GM13977 (cell line): ENCODE measurements at regions not wholly inside any gene's neighbourhood (a gene's known extent, or its start where the extent isn't known, plus 50 kb on each side); places are given as distances from the start of the nearest gene placed in this dataset.
A peak's percentile ranks its signal among the peaks of the same experiment; 100 is the strongest.

Experiments used
- DNase-seq: peaks from one replicate; pipeline ENCODE4 v3.0.0; 2012; ENCODE audit warnings: low spot score
- in situ Hi-C: fragments of 300-500 bp; cut with MboI; formaldehyde crosslinking; loops from one replicate; pipeline ENCODE4 v1.12.0; 2022; ENCODE audit warnings: low sequenced_read_pairs, low pct_unique_long_range_greater_than_20kb, mixed read lengths, inconsistent platforms; ENCODE audit not compliant: unreplicated experiment
- TF ChIP-seq, protein P1 (sequence below): IDR thresholded peaks from 2 replicates; pipeline ENCODE4 v1.5.1; 2012; ENCODE audit warnings: mild to moderate bottlenecking, control low read depth; ENCODE audit not compliant: insufficient read depth; ENCODE audit errors: extremely low read depth, missing control alignments

GRCh38 chr2:241936457-241937133 lies 67.1 kb downstream of the RTP5 start:
- in situ Hi-C loops = no loop called here
- no peak for DNase-seq

GRCh38 chr2:241937297-241937696 lies 67.8 kb downstream of the RTP5 start:
- TF ChIP-seq, protein P1, sequence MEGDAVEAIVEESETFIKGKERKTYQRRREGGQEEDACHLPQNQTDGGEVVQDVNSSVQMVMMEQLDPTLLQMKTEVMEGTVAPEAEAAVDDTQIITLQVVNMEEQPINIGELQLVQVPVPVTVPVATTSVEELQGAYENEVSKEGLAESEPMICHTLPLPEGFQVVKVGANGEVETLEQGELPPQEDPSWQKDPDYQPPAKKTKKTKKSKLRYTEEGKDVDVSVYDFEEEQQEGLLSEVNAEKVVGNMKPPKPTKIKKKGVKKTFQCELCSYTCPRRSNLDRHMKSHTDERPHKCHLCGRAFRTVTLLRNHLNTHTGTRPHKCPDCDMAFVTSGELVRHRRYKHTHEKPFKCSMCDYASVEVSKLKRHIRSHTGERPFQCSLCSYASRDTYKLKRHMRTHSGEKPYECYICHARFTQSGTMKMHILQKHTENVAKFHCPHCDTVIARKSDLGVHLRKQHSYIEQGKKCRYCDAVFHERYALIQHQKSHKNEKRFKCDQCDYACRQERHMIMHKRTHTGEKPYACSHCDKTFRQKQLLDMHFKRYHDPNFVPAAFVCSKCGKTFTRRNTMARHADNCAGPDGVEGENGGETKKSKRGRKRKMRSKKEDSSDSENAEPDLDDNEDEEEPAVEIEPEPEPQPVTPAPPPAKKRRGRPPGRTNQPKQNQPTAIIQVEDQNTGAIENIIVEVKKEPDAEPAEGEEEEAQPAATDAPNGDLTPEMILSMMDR = no peak
- DNase-seq = no peak
- in situ Hi-C loops = no loop called here

More at GRCh38 chr2:241936457-241937133, 67.1 kb downstream of the RTP5 start:
- TF ChIP-seq, protein P1 = no peak

- in situ Hi-C loops = no loop called here
- DNase-seq = no peak
- TF ChIP-seq, protein P1 = no peak
These were observed 70.0 kb downstream of the RTP5 start for GRCh38 chr2:241939541-241939940.

DNA sequence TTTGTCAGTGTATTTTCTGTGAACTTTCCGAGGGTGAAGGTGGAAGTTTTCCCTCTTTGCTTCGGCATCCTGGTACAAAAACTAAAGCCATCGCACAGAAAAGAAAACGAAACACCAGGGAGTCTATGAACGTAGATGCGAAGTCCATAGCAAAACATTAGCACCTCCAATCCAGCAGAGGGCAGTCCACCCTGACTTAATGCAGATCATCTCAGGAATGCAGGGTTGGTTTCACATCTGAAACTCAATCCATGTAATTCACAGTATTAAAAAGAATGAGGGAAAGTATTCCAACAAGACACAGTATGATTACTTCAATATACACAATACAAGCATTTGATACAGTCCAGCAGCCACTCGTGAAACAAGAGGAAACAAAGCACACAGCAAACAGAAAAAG lies 70.8 kb downstream of the RTP5 start:
- TF ChIP-seq, protein P1 = peak; percentile 35
- no peak for DNase-seq
- in situ Hi-C loops = no loop called here

GRCh38 chr2:241941691-241942301 lies 72.3 kb downstream of the RTP5 start:
- DNase-seq = no peak
- TF ChIP-seq, protein P1 = no peak
- in situ Hi-C loops = no loop called here

DNA sequence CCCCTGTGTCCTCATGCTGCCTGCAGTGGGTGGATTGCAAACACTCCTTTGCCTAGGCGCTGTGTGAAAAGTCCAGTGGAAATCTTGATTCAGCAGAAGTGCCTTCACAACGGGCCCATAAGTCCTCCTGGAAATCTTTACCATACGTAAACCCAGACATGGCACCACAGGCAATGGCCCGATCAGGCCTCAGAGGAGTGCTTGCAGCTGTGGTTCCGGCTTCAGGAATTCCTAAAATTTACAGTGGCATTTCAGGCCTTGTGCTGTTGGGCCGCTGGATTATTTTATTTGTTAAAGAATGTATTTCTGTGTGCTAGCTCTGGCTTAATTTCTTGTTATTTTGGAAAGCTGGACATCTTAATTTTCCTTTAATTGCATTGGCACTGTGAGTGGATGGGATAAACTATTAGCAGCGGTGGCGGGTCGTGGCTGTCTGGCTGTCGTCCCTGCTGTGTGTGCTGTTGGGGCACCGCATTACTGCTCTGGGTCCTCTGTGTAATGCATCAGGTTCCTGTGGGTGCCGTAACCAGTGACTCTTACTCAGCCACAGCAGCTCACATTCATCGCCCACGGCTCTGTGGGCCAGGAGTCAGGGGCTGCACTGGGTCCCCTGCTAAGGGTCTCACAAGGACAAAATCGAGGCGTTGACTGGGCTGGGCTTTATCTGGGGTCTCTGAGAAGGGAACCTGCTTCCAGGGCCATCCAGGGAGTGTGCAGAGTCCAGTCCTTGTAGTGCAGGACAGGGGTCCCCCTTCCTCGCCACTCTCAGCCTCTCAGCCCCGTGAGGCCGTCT lies 73.1 kb downstream of the RTP5 start:
- in situ Hi-C loops = no loop called here
- TF ChIP-seq, protein P1 = no peak
- no peak for DNase-seq
